Calu3 (cell line): ENCODE measurements at regions not wholly inside any gene's neighbourhood (a gene's known extent, or its start where the extent isn't known, plus 50 kb on each side); places are given as distances from the start of the nearest gene placed in this dataset.

Experiments
- BruUV-seq: library from RNA; stranded (reverse); fragments of 400-500 nt; replicated peaks from 2 replicates; lab custom pipeline; 2021; lab: Mats Ljungman, UMichigan
- CTCF ChIA-PET: fragments of 300-600 bp; sonication (Branson Sonifier 250); formaldehyde crosslinking; loops from one replicate; lab custom pipeline; 2022; ENCODE audit warnings: antibody characterized with exemption; lab: Charles Lee
- DNase-seq: peaks from one replicate; pipeline ENCODE4 v3.0.0; 2022
- H3K27ac Mint-ChIP-seq: one replicate; pipeline ENCODE4 v1.8.0; 2022; ENCODE audit warnings: mixed read lengths; ENCODE audit not compliant: unreplicated experiment
- H3K27me3 Mint-ChIP-seq: one replicate; pipeline ENCODE4 v1.8.0; 2022; ENCODE audit warnings: mixed read lengths; ENCODE audit not compliant: unreplicated experiment
- H3K36me3 Mint-ChIP-seq: one replicate; pipeline ENCODE4 v1.8.0; 2022; ENCODE audit warnings: mild to moderate bottlenecking, moderate library complexity, mixed read lengths; ENCODE audit not compliant: insufficient read depth, unreplicated experiment
- H3K4me1 Mint-ChIP-seq: one replicate; pipeline ENCODE4 v1.8.0; 2022; ENCODE audit warnings: mild to moderate bottlenecking, low read depth, mixed read lengths; ENCODE audit not compliant: unreplicated experiment
- H3K4me3 Mint-ChIP-seq: one replicate; pipeline ENCODE4 v1.8.0; 2022; ENCODE audit warnings: mild to moderate bottlenecking, low read depth, moderate library complexity, mixed read lengths; ENCODE audit not compliant: unreplicated experiment
- H3K9me3 Mint-ChIP-seq: one replicate; pipeline ENCODE4 v1.8.0; 2022; ENCODE audit warnings: low read depth, mixed read lengths; ENCODE audit not compliant: unreplicated experiment
- CTCF ChIP-seq: fragments of 200-600 bp; IDR thresholded peaks from one replicate; pipeline ENCODE4 v1.8.0; 2022; ENCODE audit warnings: antibody characterized with exemption; ENCODE audit not compliant: unreplicated experiment
- intact Hi-C: fragments of 100-400 bp; cut with micrococcal nuclease; formaldehyde crosslinking; loops from one replicate; pipeline ENCODE4 v1.10.0; 2022; ENCODE audit not compliant: unreplicated experiment

- Mint-ChIP-seq H3K4me3 (no peak overlapping the region), H3K4me1 (no peaks in the 10 kb centered on the region), H3K36me3 (no peaks in the 10 kb centered on the region), H3K9me3 (peaks cover 10% of the 10 kb centered on the region), H3K27ac (no peak overlapping the region), H3K27me3 (no peaks in the 10 kb centered on the region)
- intact Hi-C loops = no loop called here
- CTCF ChIA-PET = no interaction called here
- TF ChIP-seq CTCF = no peak
- no peak for DNase-seq
- no TSS peak for BruUV-seq
These were observed 316.5 kb upstream of the ROBO2 start for GRCh38 chr3:76723366-76723765.

- H3K27ac Mint-ChIP-seq = no peak overlapping the region
- H3K9me3 Mint-ChIP-seq = peaks cover 10% of the 10 kb centered on the region
- DNase-seq = no peak
- no peaks in the 10 kb centered on the region for H3K4me1 Mint-ChIP-seq
- no TSS peak for BruUV-seq
- no peak overlapping the region for H3K4me3 Mint-ChIP-seq
- H3K27me3 Mint-ChIP-seq = no peaks in the 10 kb centered on the region
- no peak for TF ChIP-seq CTCF
- CTCF ChIA-PET = no interaction called here
- no peaks in the 10 kb centered on the region for H3K36me3 Mint-ChIP-seq
- intact Hi-C loops = no loop called here
These were observed 315.8 kb upstream of the ROBO2 start for GRCh38 chr3:76724075-76724474.

- H3K27me3 Mint-ChIP-seq = no peaks in the 10 kb centered on the region
- intact Hi-C loops = no loop called here
- no peak overlapping the region for H3K4me3 Mint-ChIP-seq
- BruUV-seq = no TSS peak
- no peak overlapping the region for H3K27ac Mint-ChIP-seq
- CTCF ChIA-PET = no interaction called here
- no peak for DNase-seq
- H3K4me1 Mint-ChIP-seq = no peaks in the 10 kb centered on the region
- TF ChIP-seq CTCF = no peak
- peaks cover 10% of the 10 kb centered on the region for H3K9me3 Mint-ChIP-seq
- H3K36me3 Mint-ChIP-seq = no peaks in the 10 kb centered on the region
These were observed 315.2 kb upstream of the ROBO2 start for GRCh38 chr3:76724706-76725105.

- no peaks in the 10 kb centered on the region for H3K27me3 Mint-ChIP-seq
- CTCF ChIA-PET = no interaction called here
- H3K27ac Mint-ChIP-seq = no peak overlapping the region
- no peak overlapping the region for H3K4me3 Mint-ChIP-seq
- H3K4me1 Mint-ChIP-seq = no peaks in the 10 kb centered on the region
- no peak for TF ChIP-seq CTCF
- H3K36me3 Mint-ChIP-seq = no peaks in the 10 kb centered on the region
- no TSS peak for BruUV-seq
- H3K9me3 Mint-ChIP-seq = peaks cover 10% of the 10 kb centered on the region
- intact Hi-C loops = no loop called here
- DNase-seq = no peak
These were observed 313.9 kb upstream of the ROBO2 start for GRCh38 chr3:76726034-76726433.

- H3K9me3 Mint-ChIP-seq = peaks cover 6% of the 10 kb centered on the region
- no peak overlapping the region for H3K4me3 Mint-ChIP-seq
- no peak for TF ChIP-seq CTCF
- intact Hi-C loops = no loop called here
- no TSS peak for BruUV-seq
- CTCF ChIA-PET = no interaction called here
- no peak overlapping the region for H3K27ac Mint-ChIP-seq
- H3K4me1 Mint-ChIP-seq = no peaks in the 10 kb centered on the region
- H3K27me3 Mint-ChIP-seq = no peaks in the 10 kb centered on the region
- no peak for DNase-seq
- H3K36me3 Mint-ChIP-seq = no peaks in the 10 kb centered on the region
These were observed 311.5 kb upstream of the ROBO2 start for GRCh38 chr3:76728426-76728825.
